HCT116 (cell line): ENCODE measurements at regions not wholly inside any gene's neighbourhood (a gene's known extent, or its start where the extent isn't known, plus 50 kb on each side); places are given as distances from the start of the nearest gene placed in this dataset.
A peak's percentile ranks its signal among the peaks of the same experiment; 100 is the strongest.

Experiments
- ATAC-seq: fragments of 200-7000 bp; cut with Tn5 transposase; 2 replicates; pipeline ENCODE4 v1.9.1; 2020; ENCODE audit warnings: mild to moderate bottlenecking, moderate library complexity
- BruUV-seq: library from RNA; stranded (reverse); fragments of 400-500 nt; replicated peaks from 2 replicates; lab custom pipeline; 2021; lab: Mats Ljungman, UMichigan
- CTCF ChIA-PET: fragments of 300-600 bp; sonication (Branson Sonifier 250); formaldehyde crosslinking; loops from one replicate; lab custom pipeline; 2021; ENCODE audit warnings: antibody characterized with exemption; lab: Charles Lee
- POLR2A ChIA-PET: fragments of 300-600, 350-600 bp; sonication (Branson Sonifier 250); formaldehyde crosslinking; loops from one replicate; lab custom pipeline; 2021; ENCODE audit warnings: antibody characterized with exemption; lab: Charles Lee
- RAD21 ChIA-PET, 2 experiments: fragments of 300-600 bp; sonication (Branson Sonifier 250); formaldehyde crosslinking; loops; one replicate each; lab custom pipeline; 2023; ENCODE audit warnings: low total read pairs in 2 of 2; ENCODE audit not compliant: uncharacterized antibody in 2 of 2, unreplicated experiment in 2 of 2, low non-redundant PET in 1 of 2; lab: Charles Lee
- DNase-seq: peaks from one replicate; pipeline ENCODE4 v3.0.0-alpha.2; 2010; ENCODE audit warnings: low read depth, low spot score
- H2AFZ ChIP-seq: fragments of 200-600 bp; shearing (Covaris generic), sonication (generic); 2 replicates; pipeline ENCODE4 v1.6.1; 2017; ENCODE audit warnings: low read depth, mixed run types, mixed read lengths, antibody characterized with exemption, low read length; ENCODE audit not compliant: poor library complexity, severe bottlenecking
- H3K27ac ChIP-seq: 2 replicates; pipeline ENCODE4 v1.5.1; 2012; ENCODE audit warnings: low read depth, low read length
- H3K27me3 ChIP-seq: fragments of 200-600 bp; sonication (generic); 2 replicates; pipeline ENCODE4 v1.6.1; 2016; ENCODE audit warnings: mixed run types, low read length, mixed read lengths; ENCODE audit not compliant: insufficient read depth
- H3K36me3 ChIP-seq, 2 experiments: fragments of 200-500 bp in 1 of 2; fragments of 200-600 bp in 1 of 2; sonication (Bioruptor generic) in 1 of 2; sonication (generic) in 1 of 2; 2 replicates each; pipeline versions ENCODE4 v1.5.1 to v1.6.1; 2014 to 2016; ENCODE audit warnings: low read length in 2 of 2, inconsistent platforms in 1 of 2, mixed read lengths in 1 of 2, mixed run types in 1 of 2; ENCODE audit not compliant: insufficient read depth in 2 of 2, control insufficient read depth in 1 of 2
- H3K4me1 ChIP-seq, 2 experiments: fragments of 200-600 bp in 1 of 2; sonication (generic) in 1 of 2; 2 replicates each; pipeline versions ENCODE4 v1.5.1 to v1.6.1; 2012 to 2017; ENCODE audit warnings: low read length in 2 of 2, inconsistent platforms in 1 of 2, mild to moderate bottlenecking in 1 of 2, mixed read lengths in 1 of 2, mixed run types in 1 of 2, moderate library complexity in 1 of 2; ENCODE audit not compliant: insufficient read depth in 2 of 2, control insufficient read depth in 1 of 2
- H3K4me2 ChIP-seq: fragments of 200-600 bp; sonication (generic); 2 replicates; pipeline ENCODE4 v1.6.1; 2017; ENCODE audit warnings: mixed run types, low read length, mixed read lengths
- H3K4me3 ChIP-seq, 2 experiments: fragments of 200-600 bp in 1 of 2; sonication (generic) in 1 of 2; replicated peaks in 1 of 2; 2 replicates each; pipeline ENCODE4 v1.5.1; 2011 to 2016; ENCODE audit warnings: low read length in 2 of 2, control low read depth in 1 of 2, low read depth in 1 of 2, mild to moderate bottlenecking in 1 of 2, mixed read lengths in 1 of 2, mixed run types in 1 of 2
- H3K79me2 ChIP-seq: fragments of 200-600 bp; sonication (generic); 2 replicates; pipeline ENCODE4 v1.6.1; 2017; ENCODE audit warnings: mild to moderate bottlenecking, mixed run types, low read length, moderate library complexity, mixed read lengths; ENCODE audit not compliant: insufficient read depth
- H3K9ac ChIP-seq: fragments of 200-600 bp; sonication (generic); 2 replicates; pipeline ENCODE4 v1.6.1; 2016; ENCODE audit warnings: low read length, mixed read lengths
- H3K9me2 ChIP-seq: fragments of 200-600 bp; sonication (generic), shearing (Covaris generic); 2 replicates; pipeline ENCODE4 v1.6.1; 2017; ENCODE audit warnings: mixed run types, mild to moderate bottlenecking, moderate library complexity; ENCODE audit not compliant: insufficient read depth
- H3K9me3 ChIP-seq, 2 experiments: fragments of 200-500 bp in 1 of 2; fragments of 200-600 bp in 1 of 2; sonication (Bioruptor generic) in 1 of 2; sonication (generic) in 1 of 2; 2 replicates each; pipeline ENCODE4 v1.6.1; 2014 to 2017; ENCODE audit warnings: low read length in 2 of 2, mixed read lengths in 2 of 2, inconsistent platforms in 1 of 2, low read depth in 1 of 2, mild to moderate bottlenecking in 1 of 2, mixed run types in 1 of 2, moderate library complexity in 1 of 2; ENCODE audit not compliant: control insufficient read depth in 1 of 2, insufficient read depth in 1 of 2
- H4K20me1 ChIP-seq: fragments of 200-600 bp; sonication (generic), shearing (Covaris generic); 2 replicates; pipeline ENCODE4 v1.6.1; 2017; ENCODE audit warnings: mixed run types, mild to moderate bottlenecking, moderate library complexity; ENCODE audit not compliant: insufficient read depth
- ATF3 ChIP-seq: IDR thresholded peaks from 2 replicates; pipeline ENCODE4 v1.6.1; 2012
- EGR1 ChIP-seq: IDR thresholded peaks from 2 replicates; pipeline ENCODE4 v1.6.1; 2012; ENCODE audit warnings: low read depth
- JUND ChIP-seq: IDR thresholded peaks from 2 replicates; pipeline ENCODE4 v1.6.1; 2012
- POLR2AphosphoS5 ChIP-seq: IDR thresholded peaks from 2 replicates; pipeline ENCODE4 v1.6.1; 2011; ENCODE audit warnings: mild to moderate bottlenecking, low read depth, low read length, moderate library complexity
- SIN3A ChIP-seq: IDR thresholded peaks from 2 replicates; pipeline ENCODE4 v1.6.1; 2012; ENCODE audit warnings: low read depth
- TCF7L2 ChIP-seq: IDR thresholded peaks from 2 replicates; pipeline ENCODE4 v1.7.0; 2011; ENCODE audit warnings: borderline replicate concordance, inconsistent platforms; ENCODE audit not compliant: insufficient read depth, insufficient read length; ENCODE audit errors: extremely low read depth
- intact Hi-C: fragments of 100-400 bp; cut with micrococcal nuclease; formaldehyde crosslinking; loops from 2 replicates; pipeline ENCODE4 v1.10.0; 2022

- no peak for TF ChIP-seq TCF7L2
- peak; percentile 41; the same call in 1 of the 2 replicates for TF ChIP-seq SIN3A
Observed at GRCh38 chr22:46084943-46085827, 65.1 kb upstream of the PPARA start (continued).

GRCh38 chr22:46085828-46086576 is 64.3 kb upstream of the PPARA start:
- Histone ChIP-seq H3K27me3 (no peaks in the 10 kb centered on the region), H3K36me3 (peaks cover 0 to 41% of the 10 kb centered on the region in 2 experiments; a peak in 2 of 4 replicates), H3K4me3 (peak overlapping the region; percentile 64 to 68), H2AFZ (no peak overlapping the region), H3K9me2 (no peaks in the 10 kb centered on the region), H3K4me2 (peak overlapping the region; percentile 99), H3K79me2 (peaks cover 100% of the 10 kb centered on the region), H3K27ac (peak overlapping the region; percentile 100), H3K9ac (peak overlapping the region; percentile 99), H3K4me1 (peaks cover 42 to 74% of the 10 kb centered on the region in 2 experiments), H3K9me3 (no peaks in the 10 kb centered on the region), H4K20me1 (no peaks in the 10 kb centered on the region)
- DNase-seq (peak; percentile 69), ATAC-seq (peak; percentile 74)
- intact Hi-C loops, result no loop called here
- TF ChIP-seq POLR2AphosphoS5 (peak; percentile 62; the same call in 1 of the 2 replicates), ATF3 (no peak), JUND (no peak), EGR1 (peak; percentile 96)
- ChIA-PET RAD21 (no interaction called here), CTCF (interaction anchor here (3.1 kb wide), 1 partner anchor 79 kb away, joined by 17 read pairs; no protein-coding TSS in a partner anchor), POLR2A (interaction anchor here (0.9 to 1.2 kb wide), 2 partner anchors 73 to 79 kb away, joined by 3 read pairs; no protein-coding TSS in a partner anchor)
- no TSS peak for BruUV-seq
